K562 (cell line): ENCODE measurements at regions not wholly inside any gene's neighbourhood (a gene's known extent, or its start where the extent isn't known, plus 50 kb on each side); places are given as distances from the start of the nearest gene placed in this dataset.

Experiments used
- ARID3A ChIP-seq: IDR thresholded peaks from 2 replicates; pipeline ENCODE4 v1.6.1; 2012; ENCODE audit warnings: low read depth, low read length, improper control_type of control experiment, borderline replicate concordance
- CBFA2T2 ChIP-seq: fragments of 450-650 bp; conservative IDR thresholded peaks from 2 replicates; pipeline ENCODE4 v1.6.1; 2017; ENCODE audit warnings: mild to moderate bottlenecking
- CHD1 ChIP-seq: fragments of 200-600 bp; sonication (generic); IDR thresholded peaks from one replicate; pipeline ENCODE4 v1.6.1; 2012; ENCODE audit warnings: mild to moderate bottlenecking, moderate library complexity, low read length, inconsistent platforms
- CLOCK ChIP-seq: fragments of 250-450 bp; sonication (Bioruptor Pico); IDR thresholded peaks from 2 replicates; pipeline ENCODE4 v1.4.0; 2020; ENCODE audit warnings: mild to moderate bottlenecking, moderate library complexity, borderline replicate concordance
- FOXM1 ChIP-seq, 2 experiments: fragments of 450-650 bp in 1 of 2; sonication (generic) in 1 of 2; formaldehyde crosslinking in 1 of 2; IDR thresholded peaks; 2 replicates each; pipeline versions ENCODE4 v1.6.1 to v1.9.0; 2017 to 2022; ENCODE audit warnings: low read depth in 2 of 2, mild to moderate bottlenecking in 2 of 2, missing genetic modification reagents in 1 of 2, moderate library complexity in 1 of 2
- GABPA ChIP-seq: fragments of 200-800 bp; sonication (Bioruptor generic); conservative IDR thresholded peaks from 2 replicates; pipeline ENCODE4 v1.6.1; 2016; ENCODE audit warnings: low read depth, missing genetic modification characterization, missing compliant biosample characterization
- KDM1A ChIP-seq, 2 experiments: fragments of 450-650 bp; IDR thresholded peaks; 2 replicates each; pipeline ENCODE4 v1.6.1; 2016; ENCODE audit warnings: mild to moderate bottlenecking in 2 of 2
- MTA1 ChIP-seq: fragments of 450-650 bp; IDR thresholded peaks from 2 replicates; pipeline ENCODE4 v1.6.1; 2017; ENCODE audit warnings: borderline replicate concordance
- NUFIP1 ChIP-seq: fragments of 450-650 bp; IDR thresholded peaks from 2 replicates; pipeline ENCODE4 v1.6.1; 2018; ENCODE audit not compliant: partially characterized antibody
- POLR2AphosphoS5 ChIP-seq: IDR thresholded peaks from 2 replicates; pipeline ENCODE4 v1.6.1; 2011; ENCODE audit warnings: mild to moderate bottlenecking, low read depth, low read length, moderate library complexity; ENCODE audit not compliant: control insufficient read depth, insufficient read depth
- RCOR1 ChIP-seq, 2 experiments: IDR thresholded peaks; 2 replicates each; pipeline ENCODE4 v1.6.1; 2012; ENCODE audit warnings: low read depth in 2 of 2, low read length in 2 of 2, borderline replicate concordance in 1 of 2, improper control_type of control experiment in 1 of 2
- TEAD2 ChIP-seq: fragments of 450-650 bp; IDR thresholded peaks from 2 replicates; pipeline ENCODE4 v1.6.1; 2016; ENCODE audit warnings: missing genetic modification characterization, control low read depth, missing compliant biosample characterization
- ZEB2 ChIP-seq: fragments of 450-650 bp; IDR thresholded peaks from 2 replicates; pipeline ENCODE4 v1.6.1; 2016
- ZNF143 ChIP-seq: sonication (generic); formaldehyde crosslinking; IDR thresholded peaks from 2 replicates; pipeline ENCODE4 v1.9.0; 2022; ENCODE audit warnings: mild to moderate bottlenecking, missing genetic modification reagents
- TF ChIP-seq, protein P1 (sequence below): sonication (generic); formaldehyde crosslinking; IDR thresholded peaks from 2 replicates; pipeline ENCODE4 v1.8.1; 2023; ENCODE audit warnings: mild to moderate bottlenecking, missing genetic modification reagents
- TF ChIP-seq, protein P2 (sequence below): fragments of 450-650 bp; IDR thresholded peaks from 2 replicates; pipeline ENCODE4 v1.6.1; 2016; ENCODE audit warnings: antibody characterized with exemption
- TF ChIP-seq, protein P3 (sequence below): conservative IDR thresholded peaks from 2 replicates; pipeline ENCODE4 v1.6.1; 2011; ENCODE audit warnings: low read depth, mild to moderate bottlenecking, low read length; ENCODE audit not compliant: control insufficient read depth

DNA sequence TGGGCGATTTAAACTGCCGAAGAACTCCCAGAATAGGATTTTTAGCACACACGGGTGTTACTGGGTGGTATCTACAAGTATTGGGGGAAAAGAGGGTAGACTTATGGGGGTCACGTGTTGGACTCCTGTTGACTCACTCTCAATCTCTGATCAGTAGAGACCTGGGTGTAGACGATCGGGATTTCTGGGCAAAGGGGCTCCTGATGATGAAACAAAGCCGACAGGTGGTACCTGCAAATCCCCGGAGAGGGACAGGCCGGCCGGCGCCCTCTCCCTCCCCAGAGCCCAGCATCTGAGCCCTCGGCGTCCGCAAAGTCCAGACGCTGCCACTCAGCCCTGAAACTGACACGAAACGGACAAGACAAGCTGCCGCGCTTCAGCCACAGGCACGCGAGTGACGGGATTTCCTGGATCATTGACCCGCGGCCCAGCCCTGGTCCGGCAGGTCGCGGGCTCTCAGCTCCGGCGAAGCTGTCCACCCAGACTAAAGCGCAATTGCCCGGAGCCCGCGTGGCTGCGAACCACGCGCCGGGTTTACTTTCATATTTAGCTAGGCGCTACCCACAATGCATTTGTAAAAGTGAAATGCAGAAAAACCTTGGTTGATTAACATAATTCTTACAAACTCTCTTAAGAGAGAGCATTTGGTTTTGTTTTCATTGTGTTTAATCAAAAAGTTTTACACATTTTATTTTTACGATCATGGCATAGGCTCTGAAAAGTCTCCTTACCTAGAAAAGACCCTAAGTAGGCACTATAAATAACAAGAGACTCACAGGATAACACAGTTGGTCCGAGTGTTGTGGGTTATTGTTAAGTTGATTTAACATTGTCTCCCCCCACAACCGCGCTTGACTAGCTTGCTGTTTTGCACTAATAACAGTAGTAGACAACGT lies 56.9 kb upstream of the EZH2 start (continued):
- TF ChIP-seq, protein P1, sequence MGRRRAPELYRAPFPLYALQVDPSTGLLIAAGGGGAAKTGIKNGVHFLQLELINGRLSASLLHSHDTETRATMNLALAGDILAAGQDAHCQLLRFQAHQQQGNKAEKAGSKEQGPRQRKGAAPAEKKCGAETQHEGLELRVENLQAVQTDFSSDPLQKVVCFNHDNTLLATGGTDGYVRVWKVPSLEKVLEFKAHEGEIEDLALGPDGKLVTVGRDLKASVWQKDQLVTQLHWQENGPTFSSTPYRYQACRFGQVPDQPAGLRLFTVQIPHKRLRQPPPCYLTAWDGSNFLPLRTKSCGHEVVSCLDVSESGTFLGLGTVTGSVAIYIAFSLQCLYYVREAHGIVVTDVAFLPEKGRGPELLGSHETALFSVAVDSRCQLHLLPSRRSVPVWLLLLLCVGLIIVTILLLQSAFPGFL, result 0 out of 2 replicates have a peak, but pooled peaks have one; percentile 31
- TF ChIP-seq NUFIP1 (peak; percentile 75), GABPA (tag) (peak; percentile 42), ARID3A (peak; percentile 97), CLOCK (CRISPR knock-in tag) (no peak), POLR2AphosphoS5 (peak; percentile 87; the same call in 1 of the 2 replicates), ZEB2 (peak; percentile 79), TEAD2 (no peak), CBFA2T2 (peak; percentile 68), ZNF143 (CRISPR knock-in tag) (peak; percentile 89), CHD1 (peak; percentile 79), KDM1A (IDR thresholded peaks at IDR 0.05) (peak; percentile 17 to 38; a peak in 1 of 4 replicates), MTA1 (0 out of 2 replicates have a peak, but pooled peaks have one; percentile 57), RCOR1 (IDR thresholded peaks at IDR 0.05; ENCODE audit: borderline replicate concordance in 1 of 2, low read depth in 2 of 2, low read length in 2 of 2) (peak in 1 of 2 experiments; percentile 26; a peak in 2 of 4 replicates), FOXM1 (IDR thresholded peaks at IDR 0.05; ENCODE audit: low read depth) (no peak; the same call in 1 of the 2 replicates), FOXM1 (CRISPR knock-in tag; IDR thresholded peaks at IDR 0.05; ENCODE audit: low read depth) (peak; percentile 95)
- TF ChIP-seq, protein P2, sequence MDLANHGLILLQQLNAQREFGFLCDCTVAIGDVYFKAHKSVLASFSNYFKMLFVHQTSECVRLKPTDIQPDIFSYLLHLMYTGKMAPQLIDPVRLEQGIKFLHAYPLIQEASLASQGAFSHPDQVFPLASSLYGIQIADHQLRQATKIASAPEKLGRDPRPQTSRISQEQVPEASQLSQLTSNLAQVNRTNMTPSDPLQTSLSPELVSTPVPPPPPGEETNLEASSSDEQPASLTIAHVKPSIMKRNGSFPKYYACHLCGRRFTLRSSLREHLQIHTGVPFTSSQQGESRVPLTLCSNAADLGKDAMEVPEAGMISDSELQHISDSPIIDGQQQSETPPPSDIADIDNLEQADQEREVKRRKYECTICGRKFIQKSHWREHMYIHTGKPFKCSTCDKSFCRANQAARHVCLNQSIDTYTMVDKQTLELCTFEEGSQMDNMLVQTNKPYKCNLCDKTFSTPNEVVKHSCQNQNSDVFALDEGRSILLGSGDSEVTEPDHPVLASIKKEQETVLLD, result peak; percentile 55; the same call in 1 of the 2 replicates
- TF ChIP-seq, protein P3, sequence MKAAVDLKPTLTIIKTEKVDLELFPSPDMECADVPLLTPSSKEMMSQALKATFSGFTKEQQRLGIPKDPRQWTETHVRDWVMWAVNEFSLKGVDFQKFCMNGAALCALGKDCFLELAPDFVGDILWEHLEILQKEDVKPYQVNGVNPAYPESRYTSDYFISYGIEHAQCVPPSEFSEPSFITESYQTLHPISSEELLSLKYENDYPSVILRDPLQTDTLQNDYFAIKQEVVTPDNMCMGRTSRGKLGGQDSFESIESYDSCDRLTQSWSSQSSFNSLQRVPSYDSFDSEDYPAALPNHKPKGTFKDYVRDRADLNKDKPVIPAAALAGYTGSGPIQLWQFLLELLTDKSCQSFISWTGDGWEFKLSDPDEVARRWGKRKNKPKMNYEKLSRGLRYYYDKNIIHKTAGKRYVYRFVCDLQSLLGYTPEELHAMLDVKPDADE, result 0 out of 2 replicates have a peak, but pooled peaks have one; percentile 56
